Naive thymus-derived CD4-positive, alpha-beta T cell (primary cell): ENCODE measurements at regions not wholly inside any gene's neighbourhood (a gene's known extent, or its start where the extent isn't known, plus 50 kb on each side); places are given as distances from the start of the nearest gene placed in this dataset.

ENCODE experiments used
- ATAC-seq: fragments of 150-1000 bp; cut with Tn5 transposase; 2 replicates; pipeline ENCODE4 v1.10.0; 2021; ENCODE audit warnings: mild to moderate bottlenecking, moderate library complexity
- CTCF ChIA-PET: fragments of 350-600 bp; sonication (Branson Sonifier 250); formaldehyde crosslinking; loops from one replicate; lab custom pipeline; 2021; ENCODE audit warnings: antibody characterized with exemption; lab: Charles Lee
- POLR2A ChIA-PET: fragments of 350-600 bp; sonication (Branson Sonifier 250); formaldehyde crosslinking; loops from one replicate; lab custom pipeline; 2021; ENCODE audit warnings: antibody characterized with exemption, inconsistent platforms; lab: Charles Lee
- DNase-seq, 9 donors: peaks; one replicate each; pipeline versions ENCODE4 v3.0.0 to v3.0.0-alpha.2; 2020 to 2022; ENCODE audit warnings: mixed read lengths in 1 of 9
- H3K27ac ChIP-seq: one replicate; pipeline ENCODE4 v1.7.0; 2013; ENCODE audit warnings: mild to moderate bottlenecking, low read depth, low read length, moderate library complexity
- H3K27me3 ChIP-seq, 2 donors: one replicate each; pipeline ENCODE4 v1.7.0; 2013; ENCODE audit warnings: low read length in 2 of 2, mild to moderate bottlenecking in 2 of 2, moderate library complexity in 2 of 2; ENCODE audit not compliant: control insufficient read depth in 2 of 2, insufficient read depth in 2 of 2
- H3K36me3 ChIP-seq, 3 experiments: 1 replicate in 2 of 3; 2 replicates in 1 of 3; pipeline ENCODE4 v1.7.0; 2013; ENCODE audit warnings: low read length in 3 of 3, mild to moderate bottlenecking in 3 of 3, moderate library complexity in 1 of 3; ENCODE audit not compliant: insufficient read depth in 3 of 3, control insufficient read depth in 2 of 3
- H3K4me1 ChIP-seq, 2 donors: one replicate each; pipeline ENCODE4 v1.7.0; 2013; ENCODE audit warnings: low read length in 2 of 2, mild to moderate bottlenecking in 2 of 2, moderate library complexity in 1 of 2; ENCODE audit not compliant: control insufficient read depth in 2 of 2, insufficient read depth in 2 of 2
- H3K4me3 ChIP-seq: 2 replicates; pipeline ENCODE4 v1.7.0; 2013; ENCODE audit warnings: mild to moderate bottlenecking, low read length
- H3K9me3 ChIP-seq, 3 experiments: 1 replicate in 2 of 3; 2 replicates in 1 of 3; pipeline ENCODE4 v1.7.0; 2013; ENCODE audit warnings: low read length in 3 of 3; ENCODE audit not compliant: control insufficient read depth in 2 of 3
- H3K27ac Mint-ChIP-seq, 9 donors: one replicate each; pipeline ENCODE4 v1.8.0; 2020 to 2022; ENCODE audit warnings: mixed read lengths in 9 of 9, mild to moderate bottlenecking in 8 of 9, moderate library complexity in 5 of 9, inconsistent platforms in 2 of 9
- H3K27me3 Mint-ChIP-seq, 5 donors: one replicate each; pipeline ENCODE4 v1.8.0; 2021 to 2022; ENCODE audit warnings: mixed read lengths in 5 of 5, mild to moderate bottlenecking in 1 of 5
- H3K36me3 Mint-ChIP-seq, 5 donors: one replicate each; pipeline ENCODE4 v1.8.0; 2020 to 2022; ENCODE audit warnings: mixed read lengths in 5 of 5, mild to moderate bottlenecking in 3 of 5, inconsistent platforms in 1 of 5
- H3K4me1 Mint-ChIP-seq, 7 donors: one replicate each; pipeline ENCODE4 v1.8.0; 2020 to 2022; ENCODE audit warnings: mixed read lengths in 7 of 7, mild to moderate bottlenecking in 3 of 7, inconsistent platforms in 1 of 7
- H3K4me3 Mint-ChIP-seq, 10 donors: one replicate each; pipeline ENCODE4 v1.8.0; 2020 to 2022; ENCODE audit warnings: mild to moderate bottlenecking in 10 of 10, mixed read lengths in 10 of 10, moderate library complexity in 6 of 10, inconsistent platforms in 2 of 10
- H3K9me3 Mint-ChIP-seq, 11 donors: one replicate each; pipeline ENCODE4 v1.8.0; 2020 to 2022; ENCODE audit warnings: mixed read lengths in 11 of 11, mild to moderate bottlenecking in 4 of 11, inconsistent platforms in 1 of 11, moderate library complexity in 1 of 11
- intact Hi-C, 2 donors: fragments of 100-400 bp; cut with micrococcal nuclease; formaldehyde crosslinking; loops; one replicate each; pipeline ENCODE4 v1.15.1; 2023

GRCh38 chr20:54339093-54339492, 131.2 kb downstream of the PFDN4 start:
- POLR2A ChIA-PET, result no interaction called here
- no peak overlapping the region for H3K27ac ChIP-seq
- H3K4me1 ChIP-seq, result no peaks in the 10 kb centered on the region
- ATAC-seq (no peak), DNase-seq (no peak)
- CTCF ChIA-PET, result no interaction called here
- intact Hi-C loops, result no loop called here
- Mint-ChIP-seq H3K27me3 (peaks cover 0 to 21% (median 19%) of the 10 kb centered on the region in 5 donors), H3K27ac (no peak overlapping the region), H3K9me3 (peaks cover 0 to 18% (median 6%) of the 10 kb centered on the region in 11 donors), H3K36me3 (peaks cover 0 to 5% (median 0%) of the 10 kb centered on the region in 5 donors), H3K4me3 (no peak overlapping the region), H3K4me1 (peaks cover 0 to 4% (median 0%) of the 10 kb centered on the region in 7 donors)
- no peaks in the 10 kb centered on the region for H3K36me3 ChIP-seq
- H3K4me3 ChIP-seq, result no peak overlapping the region
- no peaks in the 10 kb centered on the region for H3K9me3 ChIP-seq
- no peaks in the 10 kb centered on the region for H3K27me3 ChIP-seq

GRCh38 chr20:54340206-54340605, 132.3 kb downstream of the PFDN4 start:
- peaks cover 0 to 4% (median 0%) of the 10 kb centered on the region in 7 donors for H3K4me1 Mint-ChIP-seq
- Histone ChIP-seq H3K4me3 (no peak overlapping the region), H3K9me3 (no peaks in the 10 kb centered on the region), H3K27ac (no peak overlapping the region), H3K27me3 (no peaks in the 10 kb centered on the region), H3K36me3 (no peaks in the 10 kb centered on the region), H3K4me1 (no peaks in the 10 kb centered on the region)
- ATAC-seq (no peak), DNase-seq (no peak)
- peaks cover 0 to 13% (median 3%) of the 10 kb centered on the region in 11 donors for H3K9me3 Mint-ChIP-seq
- H3K4me3 Mint-ChIP-seq, result no peak overlapping the region
- peaks cover 0 to 2% (median 0%) of the 10 kb centered on the region in 5 donors for H3K36me3 Mint-ChIP-seq
- CTCF ChIA-PET, result no interaction called here
- no peak overlapping the region for H3K27ac Mint-ChIP-seq
- H3K27me3 Mint-ChIP-seq, result peaks cover 0 to 19% (median 13%) of the 10 kb centered on the region in 5 donors
- intact Hi-C loops, result no loop called here
- POLR2A ChIA-PET, result no interaction called here

DNA sequence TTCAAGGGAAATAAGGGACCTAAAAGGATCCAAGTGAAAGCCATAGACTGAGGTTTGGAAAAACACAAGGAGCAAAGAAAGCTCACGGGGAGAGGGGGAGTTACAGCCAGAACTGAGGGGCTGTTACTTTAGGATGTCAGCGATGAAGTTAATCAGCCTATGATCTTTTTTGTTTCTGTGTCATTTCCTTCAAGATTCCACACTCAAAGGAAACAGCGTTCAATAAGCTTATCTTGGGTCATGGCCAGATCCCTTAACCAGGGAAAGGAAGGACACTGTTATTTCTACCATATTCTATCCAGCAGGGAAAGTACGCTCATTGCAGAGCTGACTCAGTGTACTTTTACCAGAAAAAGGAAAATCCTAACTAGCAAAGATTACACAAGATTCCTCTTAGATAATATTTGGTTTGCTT, 132.8 kb downstream of the PFDN4 start:
- Mint-ChIP-seq H3K36me3 (peaks cover 0 to 2% (median 0%) of the 10 kb centered on the region in 5 donors), H3K4me1 (peaks cover 0 to 4% (median 0%) of the 10 kb centered on the region in 7 donors), H3K27ac (no peak overlapping the region), H3K9me3 (peaks cover 0 to 10% (median 3%) of the 10 kb centered on the region in 11 donors), H3K27me3 (peaks cover 0 to 20% (median 15%) of the 10 kb centered on the region in 5 donors), H3K4me3 (no peak overlapping the region)
- no peak overlapping the region for H3K4me3 ChIP-seq
- DNase-seq (no peak), ATAC-seq (no peak)
- H3K27ac ChIP-seq, result no peak overlapping the region
- ChIA-PET CTCF (no interaction called here), POLR2A (no interaction called here)
- intact Hi-C loops, result no loop called here
- no peaks in the 10 kb centered on the region for H3K27me3 ChIP-seq
- H3K4me1 ChIP-seq, result no peaks in the 10 kb centered on the region
- no peaks in the 10 kb centered on the region for H3K36me3 ChIP-seq
- no peaks in the 10 kb centered on the region for H3K9me3 ChIP-seq

- no peak for DNase-seq
- intact Hi-C loops, result no loop called here
- Histone ChIP-seq H3K36me3 (no peaks in the 10 kb centered on the region), H3K27ac (no peak overlapping the region), H3K9me3 (no peaks in the 10 kb centered on the region), H3K27me3 (no peaks in the 10 kb centered on the region), H3K4me3 (no peak overlapping the region), H3K4me1 (no peaks in the 10 kb centered on the region)
- ChIA-PET POLR2A (no interaction called here), CTCF (no interaction called here)
- peaks cover 0 to 14% (median 1%) of the 10 kb centered on the region in 11 donors for H3K9me3 Mint-ChIP-seq
- peaks cover 0 to 2% (median 0%) of the 10 kb centered on the region in 5 donors for H3K36me3 Mint-ChIP-seq
- no peak overlapping the region for H3K27ac Mint-ChIP-seq
- no peak overlapping the region for H3K4me3 Mint-ChIP-seq
- no peak for ATAC-seq
- H3K4me1 Mint-ChIP-seq, result peaks cover 0 to 11% (median 0%) of the 10 kb centered on the region in 7 donors
- peaks cover 0 to 19% (median 15%) of the 10 kb centered on the region in 5 donors for H3K27me3 Mint-ChIP-seq
Observed at GRCh38 chr20:54342258-54342920, 133.0 kb upstream of the DOK5 start.

DNA sequence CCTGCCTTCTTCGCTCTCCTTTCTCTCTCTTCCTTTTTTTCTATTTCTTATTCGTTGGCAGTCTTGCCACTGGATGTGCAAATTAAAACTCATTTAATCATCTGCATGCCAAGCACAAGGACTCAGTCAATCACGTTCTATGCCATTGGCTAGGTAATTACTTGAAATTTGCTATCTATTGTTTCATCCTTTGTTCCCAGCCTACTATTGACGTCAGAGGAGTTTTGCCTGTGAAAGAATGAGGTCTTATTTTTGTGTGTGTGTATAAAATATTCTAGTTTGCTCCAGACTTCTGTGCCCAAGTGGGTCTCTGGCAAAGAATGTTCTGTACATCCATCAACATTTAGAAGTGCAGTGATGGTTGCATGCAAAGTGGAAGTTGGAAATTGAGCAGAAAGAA, 132.3 kb upstream of the DOK5 start:
- CTCF ChIA-PET, result no interaction called here

GRCh38 chr20:54343634-54344033, 131.8 kb upstream of the DOK5 start:
- ChIA-PET POLR2A (no interaction called here), CTCF (no interaction called here)
- peaks cover 0 to 21% (median 19%) of the 10 kb centered on the region in 5 donors for H3K27me3 Mint-ChIP-seq
- DNase-seq, result no peak
- H3K27ac Mint-ChIP-seq, result no peak overlapping the region
- Histone ChIP-seq H3K9me3 (no peaks in the 10 kb centered on the region), H3K4me1 (no peaks in the 10 kb centered on the region), H3K27ac (no peak overlapping the region), H3K36me3 (no peaks in the 10 kb centered on the region), H3K4me3 (no peak overlapping the region), H3K27me3 (no peaks in the 10 kb centered on the region)
- peaks cover 0 to 14% (median 1%) of the 10 kb centered on the region in 11 donors for H3K9me3 Mint-ChIP-seq
- no peak overlapping the region for H3K4me3 Mint-ChIP-seq
- H3K4me1 Mint-ChIP-seq, result peaks cover 0 to 11% (median 0%) of the 10 kb centered on the region in 7 donors
- peaks cover 0 to 2% (median 0%) of the 10 kb centered on the region in 5 donors for H3K36me3 Mint-ChIP-seq
- ATAC-seq, result no peak
- intact Hi-C loops, result no loop called here

More for the DNA sequence above, 132.3 kb upstream of the DOK5 start:
- Mint-ChIP-seq H3K27ac (no peak overlapping the region), H3K27me3 (peaks cover 0 to 19% (median 15%) of the 10 kb centered on the region in 5 donors), H3K4me3 (no peak overlapping the region), H3K36me3 (peaks cover 0 to 2% (median 0%) of the 10 kb centered on the region in 5 donors), H3K9me3 (peaks cover 0 to 14% (median 1%) of the 10 kb centered on the region in 11 donors), H3K4me1 (peaks cover 0 to 11% (median 0%) of the 10 kb centered on the region in 7 donors)
- ATAC-seq, result no peak
- H3K4me1 ChIP-seq, result no peaks in the 10 kb centered on the region
- H3K4me3 ChIP-seq, result no peak overlapping the region
- intact Hi-C loops, result no loop called here
- no peak for DNase-seq
- H3K36me3 ChIP-seq, result no peaks in the 10 kb centered on the region
- POLR2A ChIA-PET, result no interaction called here
- H3K27ac ChIP-seq, result no peak overlapping the region
- no peaks in the 10 kb centered on the region for H3K9me3 ChIP-seq
- no peaks in the 10 kb centered on the region for H3K27me3 ChIP-seq

- H3K27ac Mint-ChIP-seq, result no peak overlapping the region
- no peak overlapping the region for H3K4me3 ChIP-seq
- H3K36me3 ChIP-seq, result no peaks in the 10 kb centered on the region
- no peaks in the 10 kb centered on the region for H3K27me3 ChIP-seq
- DNase-seq, result no peak
- H3K27ac ChIP-seq, result no peak overlapping the region
- intact Hi-C loops, result no loop called here
- no peak overlapping the region for H3K4me3 Mint-ChIP-seq
- POLR2A ChIA-PET, result no interaction called here
- peaks cover 0 to 7% (median 0%) of the 10 kb centered on the region in 7 donors for H3K4me1 Mint-ChIP-seq
- no peaks in the 10 kb centered on the region for H3K4me1 ChIP-seq
- H3K9me3 Mint-ChIP-seq, result peaks cover 0 to 14% (median 1%) of the 10 kb centered on the region in 11 donors
- H3K36me3 Mint-ChIP-seq, result peaks cover 0 to 3% (median 0%) of the 10 kb centered on the region in 5 donors
- H3K27me3 Mint-ChIP-seq, result peaks cover 0 to 24% (median 24%) of the 10 kb centered on the region in 5 donors
- no peak for ATAC-seq
- CTCF ChIA-PET, result no interaction called here
- no peaks in the 10 kb centered on the region for H3K9me3 ChIP-seq
Observed at GRCh38 chr20:54344832-54345231, 130.6 kb upstream of the DOK5 start.
